PC-3 (cell line): ENCODE measurements at regions not wholly inside any gene's neighbourhood (a gene's known extent, or its start where the extent isn't known, plus 50 kb on each side); places are given as distances from the start of the nearest gene placed in this dataset.

Source experiments
- CTCF ChIP-seq: fragments of 300-600 bp; sonication (generic); conservative IDR thresholded peaks from 2 replicates; pipeline ENCODE4 v1.5.1; 2017; ENCODE audit warnings: antibody characterized with exemption, low read depth, mild to moderate bottlenecking, low read length
- EZH2 ChIP-seq: fragments of 300-600 bp; sonication (generic); IDR thresholded peaks from one replicate; pipeline ENCODE4 v1.6.1; 2017; ENCODE audit warnings: antibody characterized with exemption, mild to moderate bottlenecking, low read length; ENCODE audit not compliant: unreplicated experiment
- EZH2phosphoT487 ChIP-seq: fragments of 300-600 bp; sonication (generic); IDR thresholded peaks from 2 replicates; pipeline ENCODE4 v1.6.1; 2018; ENCODE audit warnings: mild to moderate bottlenecking, antibody characterized with exemption, low read length, borderline replicate concordance

- TF ChIP-seq CTCF (no peak), EZH2phosphoT487 (no peak), EZH2 (no peak)
Observed at GRCh38 chr11:116460156-116460920, 312.4 kb downstream of the BUD13 start.
